IMR-90 (cell line): ENCODE measurements at regions not wholly inside any gene's neighbourhood (a gene's known extent, or its start where the extent isn't known, plus 50 kb on each side); places are given as distances from the start of the nearest gene placed in this dataset.

Source experiments
- ATAC-seq: fragments of 200-7000 bp; cut with Tn5 transposase; 2 replicates; pipeline ENCODE4 v1.9.1; 2020; ENCODE audit warnings: low read depth, mild to moderate bottlenecking, moderate library complexity
- BruUV-seq: library from RNA; stranded (reverse); fragments of 400-500 nt; replicated peaks from 2 replicates; lab custom pipeline; 2021; lab: Mats Ljungman, UMichigan
- CTCF ChIA-PET: fragments of 300-600 bp; formaldehyde crosslinking; extraction: SDS; loops from one replicate; lab custom pipeline; 2021; ENCODE audit warnings: antibody characterized with exemption; lab: Yijun Ruan, JAX
- POLR2A ChIA-PET: fragments of 300-600 bp; sonication (Branson Sonifier 250); formaldehyde crosslinking; loops from one replicate; lab custom pipeline; 2022; ENCODE audit warnings: antibody characterized with exemption; ENCODE audit not compliant: unreplicated experiment; lab: Charles Lee
- DNase-seq: peaks from one replicate; pipeline ENCODE4 v3.0.0; 2013
- H2AFZ ChIP-seq: replicated peaks from 2 replicates; pipeline ENCODE3; 2013; ENCODE audit warnings: low read length, mild to moderate bottlenecking; ENCODE audit not compliant: poor library complexity
- H2AK5ac ChIP-seq: 2 replicates; pipeline ENCODE4 v1.6.1; 2013; ENCODE audit warnings: low read depth, low read length, inconsistent platforms
- H2AK9ac ChIP-seq: replicated peaks from 2 replicates; pipeline ENCODE3; 2013; ENCODE audit warnings: mild to moderate bottlenecking, low read depth, low read length, moderate library complexity; ENCODE audit not compliant: poor library complexity
- H2BK120ac ChIP-seq: 2 replicates; pipeline ENCODE4 v1.6.1; 2013; ENCODE audit warnings: low read depth, low read length, inconsistent platforms
- H2BK15ac ChIP-seq: 3 replicates; pipeline ENCODE4 v1.6.1; 2013; ENCODE audit warnings: low read depth, low read length, inconsistent platforms
- H2BK20ac ChIP-seq: 2 replicates; pipeline ENCODE4 v1.6.1; 2013; ENCODE audit warnings: low read depth, mild to moderate bottlenecking, inconsistent platforms, low read length, moderate library complexity
- H2BK5ac ChIP-seq: 2 replicates; pipeline ENCODE4 v1.6.1; 2013; ENCODE audit warnings: mild to moderate bottlenecking, low read depth, low read length, inconsistent platforms; ENCODE audit not compliant: poor library complexity, severe bottlenecking
- H3K14ac ChIP-seq: replicated peaks from 2 replicates; pipeline ENCODE4 v1.6.1; 2013; ENCODE audit warnings: low read depth, low read length, inconsistent platforms
- H3K18ac ChIP-seq: 2 replicates; pipeline ENCODE4 v1.6.1; 2013; ENCODE audit warnings: low read depth, low read length, control low read depth
- H3K23ac ChIP-seq: 2 replicates; pipeline ENCODE4 v1.6.1; 2013; ENCODE audit warnings: low read depth, low read length, inconsistent platforms
- H3K27ac ChIP-seq: 2 replicates; pipeline ENCODE4 v1.5.1; 2013; ENCODE audit warnings: mild to moderate bottlenecking, control low read depth, low read length; ENCODE audit not compliant: insufficient read depth
- H3K27me3 ChIP-seq: 2 replicates; pipeline ENCODE4 v1.6.1; 2013; ENCODE audit warnings: low read length; ENCODE audit not compliant: control insufficient read depth, insufficient read depth
- H3K36me3 ChIP-seq: 2 replicates; pipeline ENCODE4 v1.6.1; 2013; ENCODE audit warnings: low read length, mixed read lengths; ENCODE audit not compliant: control insufficient read depth, insufficient read depth
- H3K4ac ChIP-seq: 2 replicates; pipeline ENCODE4 v1.6.1; 2013; ENCODE audit warnings: low read depth, low read length, inconsistent platforms
- H3K4me1 ChIP-seq: 2 replicates; pipeline ENCODE4 v1.6.1; 2013; ENCODE audit warnings: low read length, mixed read lengths; ENCODE audit not compliant: control insufficient read depth, insufficient read depth
- H3K4me2 ChIP-seq: 2 replicates; pipeline ENCODE4 v1.6.1; 2013; ENCODE audit warnings: low read depth, mild to moderate bottlenecking, control low read depth, low read length, moderate library complexity
- H3K4me3 ChIP-seq: 2 replicates; pipeline ENCODE4 v1.5.1; 2013; ENCODE audit warnings: low read depth, mild to moderate bottlenecking, control low read depth, low read length, moderate library complexity; ENCODE audit not compliant: insufficient read depth
- H3K56ac ChIP-seq: 2 replicates; pipeline ENCODE4 v1.6.1; 2013; ENCODE audit warnings: low read length, inconsistent platforms; ENCODE audit not compliant: insufficient read depth; ENCODE audit errors: extremely low read depth
- H3K79me1 ChIP-seq, 2 experiments: 2 replicates each; pipeline ENCODE4 v1.6.1; 2013; ENCODE audit warnings: low read length in 2 of 2, inconsistent platforms in 1 of 2, low read depth in 1 of 2
- H3K9ac ChIP-seq: 2 replicates; pipeline ENCODE4 v1.6.1; 2013; ENCODE audit warnings: low read depth, low read length, control low read depth
- H3K9me1 ChIP-seq: 2 replicates; pipeline ENCODE4 v1.6.1; 2013; ENCODE audit warnings: low read length, inconsistent platforms; ENCODE audit not compliant: insufficient read depth
- H3K9me3 ChIP-seq: 2 replicates; pipeline ENCODE4 v1.6.1; 2013; ENCODE audit warnings: low read length; ENCODE audit not compliant: control insufficient read depth, insufficient read depth
- H4K20me1 ChIP-seq: 2 replicates; pipeline ENCODE4 v1.6.1; 2013; ENCODE audit warnings: low read length, inconsistent platforms; ENCODE audit not compliant: insufficient read depth
- H4K5ac ChIP-seq: 2 replicates; pipeline ENCODE4 v1.6.1; 2013; ENCODE audit warnings: mild to moderate bottlenecking, low read depth, low read length, control low read depth
- H4K8ac ChIP-seq, 2 experiments: 2 replicates each; pipeline ENCODE4 v1.6.1; 2013; ENCODE audit warnings: low read depth in 2 of 2, low read length in 2 of 2, control low read depth in 1 of 2, inconsistent platforms in 1 of 2
- H4K91ac ChIP-seq: 2 replicates; pipeline ENCODE4 v1.6.1; 2013; ENCODE audit warnings: low read depth, low read length, inconsistent platforms; ENCODE audit not compliant: insufficient read depth
- BHLHE40 ChIP-seq: fragments of 150-350 bp; IDR thresholded peaks from 2 replicates; pipeline ENCODE4 v1.6.1; 2016; ENCODE audit warnings: mild to moderate bottlenecking, low read depth, low read length
- CHD1 ChIP-seq: IDR thresholded peaks from 2 replicates; pipeline ENCODE4 v1.6.1; 2012; ENCODE audit warnings: low read depth, low read length, improper control_type of control experiment
- MAFK ChIP-seq: IDR thresholded peaks from 2 replicates; pipeline ENCODE4 v1.6.1; 2012; ENCODE audit warnings: low read depth, low read length, improper control_type of control experiment
- MAZ ChIP-seq: IDR thresholded peaks from 2 replicates; pipeline ENCODE4 v1.6.1; 2012; ENCODE audit warnings: low read depth, mild to moderate bottlenecking, low read length, improper control_type of control experiment, moderate library complexity, borderline replicate concordance
- MXI1 ChIP-seq: IDR thresholded peaks from 2 replicates; pipeline ENCODE4 v1.6.1; 2012; ENCODE audit warnings: low read depth, mild to moderate bottlenecking, low read length, moderate library complexity, borderline replicate concordance
- NFE2L2 ChIP-seq: fragments of 150-350 bp; IDR thresholded peaks from 2 replicates; pipeline ENCODE4 v1.6.1; 2016; ENCODE audit warnings: low read depth, mild to moderate bottlenecking, low read length
- RAD21 ChIP-seq: IDR thresholded peaks from 2 replicates; pipeline ENCODE4 v1.6.1; 2012; ENCODE audit warnings: low read length, improper control_type of control experiment
- RFX5 ChIP-seq: IDR thresholded peaks from 2 replicates; pipeline ENCODE4 v1.8.0; 2012; ENCODE audit warnings: low read depth, mild to moderate bottlenecking, low read length, moderate library complexity
- WGBS, 2 experiments: methylation state at CpG; one replicate each; pipeline versions ENCODE4 v1.1.5 to v1.1.7; 2013; ENCODE audit warnings: missing lambda C conversion rate in 2 of 2; ENCODE audit not compliant: insufficient read length in 1 of 2; ENCODE audit errors: extremely low coverage in 2 of 2; 5-methylcytosine and 5-hydroxymethylcytosine counted together
- dilution Hi-C: fragments of 300-500 bp; cut with HindIII; formaldehyde crosslinking; loops from one replicate; pipeline ENCODE4 v1.14.3; 2018; ENCODE audit warnings: low sequenced_read_pairs; ENCODE audit not compliant: unreplicated experiment
- in situ Hi-C: fragments of 300-500 bp; cut with MboI; formaldehyde crosslinking; loops from 3 replicates; pipeline ENCODE4 v1.14.3; 2019; ENCODE audit warnings: low sequenced_read_pairs, inconsistent platforms, mixed read lengths
- intact Hi-C: fragments of 100-400 bp; cut with micrococcal nuclease; formaldehyde crosslinking; loops from 2 replicates; pipeline ENCODE4 v1.10.0; 2022
- TF ChIP-seq, protein P1 (sequence below): fragments of 150-350 bp; IDR thresholded peaks from 2 replicates; pipeline ENCODE4 v1.6.1; 2016; ENCODE audit warnings: low read depth, mild to moderate bottlenecking, low read length, moderate library complexity, borderline replicate concordance
- TF ChIP-seq, protein P2 (sequence below): fragments of 150-350 bp; IDR thresholded peaks from 2 replicates; pipeline ENCODE4 v1.6.1; 2017; ENCODE audit warnings: mild to moderate bottlenecking, antibody characterized with exemption, low read length, low read depth

DNA sequence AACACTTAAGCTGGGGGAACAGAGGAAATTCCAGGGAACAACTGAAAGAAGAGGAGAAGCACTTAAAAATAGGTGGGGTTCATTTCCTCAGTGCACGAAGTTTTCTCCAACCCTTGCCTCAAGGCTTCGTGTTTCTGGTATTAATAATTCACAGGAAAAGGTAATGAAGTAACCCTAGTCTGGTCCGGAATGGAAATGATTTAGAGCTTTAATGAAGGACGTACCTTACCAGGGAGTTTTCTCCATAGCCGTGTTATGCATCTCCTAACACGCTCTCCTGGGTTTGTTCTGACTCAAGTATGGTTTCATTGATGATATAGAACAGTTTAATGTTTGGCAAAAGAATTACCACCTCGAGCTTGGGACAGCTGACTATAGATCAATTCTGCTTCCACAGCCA, 214.2 kb downstream of the MTX2 start:
- POLR2A ChIA-PET: no interaction called here
- Histone ChIP-seq H3K4me1 (no peaks in the 10 kb centered on the region), H3K4ac (no peak overlapping the region), H2AK5ac (no peak overlapping the region), H3K9me1 (no peaks in the 10 kb centered on the region), H3K9ac (no peak overlapping the region), H4K91ac (no peak overlapping the region), H3K36me3 (no peaks in the 10 kb centered on the region), H3K23ac (no peak overlapping the region), H4K8ac (no peak overlapping the region), H3K18ac (no peak overlapping the region), H3K56ac (no peak overlapping the region), H4K20me1 (no peaks in the 10 kb centered on the region), H2AK9ac (no peak overlapping the region), H2BK20ac (no peak overlapping the region), H3K14ac (no peak overlapping the region), H3K4me2 (no peak overlapping the region), H3K27ac (no peak overlapping the region), H2BK120ac (no peak overlapping the region), H3K27me3 (peaks cover 11% of the 10 kb centered on the region), H2AFZ (no peak overlapping the region), H2BK15ac (no peak overlapping the region), H2BK5ac (no peak overlapping the region), H3K9me3 (no peaks in the 10 kb centered on the region), H4K5ac (no peak overlapping the region), H3K4me3 (no peak overlapping the region), H3K79me1 (no peaks in the 10 kb centered on the region)
- 100% methylated on average over 1 of the region's 7 CpGs; no CpG with 5 or more reads in 1 of the 2 experiments for WGBS, 2 experiments
- TF ChIP-seq MXI1 (no peak), MAZ (no peak), BHLHE40 (no peak), RFX5 (no peak), MAFK (no peak), RAD21 (no peak), NFE2L2 (no peak), CHD1 (no peak)
- TF ChIP-seq, protein P1, sequence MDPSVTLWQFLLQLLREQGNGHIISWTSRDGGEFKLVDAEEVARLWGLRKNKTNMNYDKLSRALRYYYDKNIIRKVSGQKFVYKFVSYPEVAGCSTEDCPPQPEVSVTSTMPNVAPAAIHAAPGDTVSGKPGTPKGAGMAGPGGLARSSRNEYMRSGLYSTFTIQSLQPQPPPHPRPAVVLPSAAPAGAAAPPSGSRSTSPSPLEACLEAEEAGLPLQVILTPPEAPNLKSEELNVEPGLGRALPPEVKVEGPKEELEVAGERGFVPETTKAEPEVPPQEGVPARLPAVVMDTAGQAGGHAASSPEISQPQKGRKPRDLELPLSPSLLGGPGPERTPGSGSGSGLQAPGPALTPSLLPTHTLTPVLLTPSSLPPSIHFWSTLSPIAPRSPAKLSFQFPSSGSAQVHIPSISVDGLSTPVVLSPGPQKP: no peak
- TF ChIP-seq, protein P2, sequence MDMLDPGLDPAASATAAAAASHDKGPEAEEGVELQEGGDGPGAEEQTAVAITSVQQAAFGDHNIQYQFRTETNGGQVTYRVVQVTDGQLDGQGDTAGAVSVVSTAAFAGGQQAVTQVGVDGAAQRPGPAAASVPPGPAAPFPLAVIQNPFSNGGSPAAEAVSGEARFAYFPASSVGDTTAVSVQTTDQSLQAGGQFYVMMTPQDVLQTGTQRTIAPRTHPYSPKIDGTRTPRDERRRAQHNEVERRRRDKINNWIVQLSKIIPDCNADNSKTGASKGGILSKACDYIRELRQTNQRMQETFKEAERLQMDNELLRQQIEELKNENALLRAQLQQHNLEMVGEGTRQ: no peak
- BruUV-seq: no TSS peak
- in situ Hi-C loops: no loop called here
- DNase-seq (no peak), ATAC-seq (no peak)
- dilution Hi-C loops: no loop called here
- CTCF ChIA-PET: no interaction called here
- intact Hi-C loops: no loop called here
